Activated CD8-positive, alpha-beta memory T cell treated with anti-CD3 and anti-CD28 coated beads for 36 hours (primary cell): ENCODE measurements at regions not wholly inside any gene's neighbourhood (a gene's known extent, or its start where the extent isn't known, plus 50 kb on each side); places are given as distances from the start of the nearest gene placed in this dataset.
"Not testable (repeated sequence)": the region's sequence is repeated elsewhere in the genome, so short reads cannot be mapped to it uniquely, and the experiment has no call there.

Experiments used
- CTCF ChIA-PET: fragments of 350-600 bp; sonication (Branson Sonifier 250); formaldehyde crosslinking; loops from one replicate; lab custom pipeline; 2021; ENCODE audit warnings: antibody characterized with exemption; lab: Charles Lee
- POLR2A ChIA-PET: fragments of 350-600 bp; sonication (Branson Sonifier 250); formaldehyde crosslinking; loops from one replicate; lab custom pipeline; 2021; ENCODE audit warnings: antibody characterized with exemption; lab: Charles Lee

DNA sequence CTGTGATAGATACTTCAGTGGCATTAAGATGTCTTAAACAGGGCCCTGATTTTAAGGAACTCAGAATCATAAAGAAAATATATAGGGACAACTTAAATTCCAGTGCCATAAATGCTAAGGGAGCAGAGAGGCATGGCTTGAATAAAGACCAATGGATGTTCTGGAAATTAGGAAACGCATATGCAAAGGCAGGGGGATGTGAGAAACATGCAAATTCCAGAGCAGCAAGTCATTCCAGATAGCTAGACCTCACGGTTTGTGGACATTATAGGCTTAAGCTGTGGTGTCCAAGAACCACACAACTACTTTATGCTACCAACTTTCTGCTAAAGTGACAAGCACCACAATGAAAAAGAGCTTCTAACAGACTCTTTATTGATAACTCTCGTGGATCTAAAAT, 132.6 kb upstream of the ANK2 start:
- ChIA-PET CTCF (no interaction called here), POLR2A (no interaction called here)

DNA sequence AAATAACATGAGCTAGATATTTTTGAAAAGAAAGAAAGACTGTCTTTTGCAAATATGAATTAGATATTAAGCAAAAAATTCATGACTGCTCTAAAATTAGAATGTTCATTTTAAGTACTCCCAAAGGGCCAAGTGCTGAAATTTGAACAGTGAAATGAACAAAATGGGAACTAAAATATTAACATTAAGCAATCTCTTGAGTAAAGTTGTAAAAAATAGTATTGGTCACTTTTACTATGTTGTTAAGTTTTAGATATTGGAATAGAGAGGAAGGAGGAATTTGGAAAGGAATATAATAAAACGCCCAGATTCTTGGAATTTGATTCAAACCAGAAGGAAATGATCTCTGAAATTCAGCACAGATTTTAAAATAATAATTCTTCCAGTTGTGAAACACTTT, 125.9 kb upstream of the ANK2 start:
- ChIA-PET POLR2A (no interaction called here), CTCF (no interaction called here)

DNA sequence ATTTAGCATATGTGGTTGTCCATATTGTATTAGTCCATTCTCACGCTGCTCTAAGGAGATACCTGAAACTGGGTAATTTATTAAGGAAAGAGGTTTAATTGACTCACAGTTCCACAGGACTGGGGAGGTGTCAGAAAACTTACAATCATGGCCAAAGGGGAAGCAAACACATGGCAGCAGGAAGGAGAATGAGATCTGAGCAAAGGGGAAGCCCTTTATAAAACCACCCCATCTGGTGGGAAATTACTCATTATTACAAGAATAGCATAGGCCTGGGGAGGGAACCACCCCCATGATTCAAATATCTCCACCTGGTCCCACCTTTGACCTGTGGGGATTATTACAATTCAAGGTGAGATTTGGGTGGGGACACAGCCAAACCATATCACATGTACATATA, 122.6 kb upstream of the ANK2 start:
- ChIA-PET POLR2A (no interaction called here), CTCF (no interaction called here)

DNA sequence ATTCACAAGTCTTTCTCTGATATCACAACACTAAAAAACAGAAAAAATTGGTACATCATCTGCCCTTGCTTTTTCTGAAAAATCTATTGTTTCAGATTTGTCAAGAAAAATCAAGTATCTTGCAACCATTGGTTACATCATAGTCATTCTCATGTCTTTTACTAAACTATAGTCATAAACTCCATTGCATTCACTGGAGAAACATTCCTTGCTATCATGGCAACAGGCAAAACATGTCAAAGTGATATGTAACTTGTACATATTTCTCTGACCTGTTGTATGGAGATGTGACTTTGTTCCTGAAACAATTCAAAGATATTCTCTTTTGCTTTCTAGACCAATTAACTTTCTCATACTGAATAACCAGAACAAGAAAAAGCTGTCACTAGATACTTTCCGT, 121.9 kb upstream of the ANK2 start:
- CTCF ChIA-PET: no interaction called here
- POLR2A ChIA-PET: no interaction called here

DNA sequence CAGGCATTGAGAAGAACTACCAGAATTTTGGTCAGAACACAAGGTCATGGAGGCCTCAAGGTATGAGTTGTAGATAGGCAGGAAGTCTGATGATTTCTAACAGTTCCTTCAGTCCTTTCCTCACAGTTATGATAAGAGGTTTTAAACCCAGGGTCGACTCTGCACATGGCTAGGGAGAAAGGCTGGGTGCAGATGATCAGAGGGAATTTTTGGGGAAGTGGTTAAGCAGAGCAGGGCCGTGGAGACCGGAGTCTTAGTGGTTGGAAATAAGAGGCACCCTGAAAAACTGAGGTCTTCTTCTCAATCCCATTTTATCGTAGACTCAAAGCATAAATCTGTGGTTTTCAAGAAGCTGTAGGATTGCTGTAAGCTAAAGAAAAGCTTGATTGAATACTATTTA, 118.5 kb upstream of the ANK2 start:
- ChIA-PET CTCF (no interaction called here), POLR2A (no interaction called here)

DNA sequence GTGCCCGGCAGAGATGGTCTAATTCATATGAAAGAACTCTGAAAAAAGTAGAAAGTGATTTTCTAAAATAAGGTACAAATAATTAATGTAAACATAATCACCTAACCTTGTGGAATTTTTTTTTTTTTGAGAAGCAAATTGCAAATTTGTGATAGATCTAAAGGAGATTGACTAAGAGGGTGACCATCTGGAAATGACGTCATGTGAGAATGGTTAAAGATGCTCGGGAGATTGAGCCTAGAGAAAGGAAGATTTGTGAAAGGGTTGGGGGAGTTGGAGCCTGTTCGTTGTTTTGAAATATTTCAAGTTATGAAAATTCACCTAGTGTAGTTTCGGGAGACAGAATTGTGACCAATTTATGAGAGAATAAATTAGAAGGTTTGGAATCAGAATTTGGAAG, 115.7 kb upstream of the ANK2 start:
- CTCF ChIA-PET: no interaction called here
- POLR2A ChIA-PET: no interaction called here

DNA sequence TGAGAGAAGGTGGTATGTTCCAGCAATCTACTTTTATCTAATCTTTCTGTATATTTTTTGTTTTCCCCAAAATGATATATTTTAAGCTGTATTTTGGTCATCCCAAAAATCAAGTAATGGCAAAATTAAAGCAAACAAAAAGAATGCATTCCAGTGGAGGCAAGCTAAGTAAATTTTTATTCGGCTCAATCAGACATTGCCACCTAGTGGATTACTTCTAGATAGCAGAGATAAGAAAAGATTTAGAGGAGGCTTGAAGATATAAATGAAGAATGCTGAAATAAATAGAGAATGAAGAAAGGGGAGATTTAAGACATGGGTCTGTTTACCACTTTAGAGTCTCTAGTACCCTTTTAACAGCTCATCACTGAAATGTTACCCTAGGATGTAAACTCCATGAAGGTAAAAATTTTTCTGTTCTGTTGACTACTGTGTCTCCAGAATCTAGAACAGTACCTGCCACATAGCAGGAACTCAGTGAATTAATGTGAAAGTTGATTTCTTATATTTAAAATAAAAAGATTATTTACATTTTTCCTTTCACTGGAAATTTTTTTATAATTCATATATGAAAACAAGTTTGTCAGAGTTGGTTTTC, 110.9 kb upstream of the ANK2 start:
- POLR2A ChIA-PET: no interaction called here
- CTCF ChIA-PET: interaction anchor here (1.4 to 2.0 kb wide), 2 partner anchors 173 to 176 kb away, joined by 4 to 5 read pairs; no protein-coding TSS in a partner anchor

DNA sequence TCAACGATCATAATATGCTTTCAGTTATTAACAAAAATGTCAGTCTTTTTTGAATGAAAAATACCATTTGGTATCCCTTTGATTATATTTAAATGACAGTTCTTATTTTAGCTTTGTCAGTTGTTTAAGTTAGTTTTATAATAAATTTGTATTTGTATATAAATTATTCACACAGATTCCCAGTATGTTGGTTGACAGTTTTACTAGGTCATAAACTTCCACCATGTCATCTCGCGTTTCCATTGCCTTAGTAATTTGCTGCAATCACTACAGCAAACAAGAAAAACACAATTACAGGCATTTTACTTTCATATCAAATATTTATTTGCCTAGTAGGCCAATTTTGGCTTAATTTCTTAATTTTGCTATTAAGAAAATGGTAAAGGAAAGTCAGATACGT, 109.6 kb upstream of the ANK2 start:
- ChIA-PET POLR2A (no interaction called here), CTCF (no interaction called here)

DNA sequence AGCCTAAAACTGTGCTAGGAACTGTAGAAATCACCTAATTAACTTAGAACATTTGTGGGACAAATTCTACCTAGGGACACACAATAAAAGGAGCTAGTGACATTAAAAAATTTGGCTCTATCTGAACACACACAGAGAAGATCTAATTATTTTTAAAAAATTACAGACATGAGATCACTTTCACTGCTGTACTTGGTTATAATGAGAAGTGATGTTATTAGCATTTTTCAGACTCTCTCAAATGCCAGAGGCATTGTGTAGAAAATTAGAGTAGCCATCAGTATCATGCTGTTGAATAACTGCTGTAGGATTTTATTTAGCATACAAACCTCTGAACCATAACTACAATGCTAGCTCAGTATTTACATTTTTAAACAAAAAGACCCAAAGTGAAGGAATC, 109.1 kb upstream of the ANK2 start:
- POLR2A ChIA-PET: no interaction called here

DNA sequence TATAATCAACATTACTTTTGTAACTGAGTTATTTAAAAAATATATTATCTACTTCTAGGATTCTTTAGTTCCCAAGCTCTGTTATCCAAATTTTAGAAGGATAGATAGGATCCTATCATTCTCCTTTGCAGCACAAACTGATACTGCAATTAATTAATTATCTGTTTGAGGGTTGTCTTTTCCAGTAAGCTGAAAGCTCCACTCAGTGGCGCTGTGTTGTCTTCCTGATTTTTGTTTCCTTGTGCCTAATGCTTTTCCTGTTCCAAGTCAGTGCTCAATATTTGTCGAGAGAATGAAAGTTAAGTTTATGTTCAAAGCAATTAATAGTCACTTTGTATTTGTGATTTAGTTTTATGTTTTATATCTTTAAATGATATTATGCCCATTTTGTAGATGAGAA, 107.4 kb upstream of the ANK2 start:
- ChIA-PET POLR2A (no interaction called here), CTCF (interaction anchor here (1.0 kb wide), 1 partner anchor 9 kb away, joined by 3 read pairs; no protein-coding TSS in a partner anchor)

More for the DNA sequence above, 109.1 kb upstream of the ANK2 start:
- CTCF ChIA-PET: no interaction called here

DNA sequence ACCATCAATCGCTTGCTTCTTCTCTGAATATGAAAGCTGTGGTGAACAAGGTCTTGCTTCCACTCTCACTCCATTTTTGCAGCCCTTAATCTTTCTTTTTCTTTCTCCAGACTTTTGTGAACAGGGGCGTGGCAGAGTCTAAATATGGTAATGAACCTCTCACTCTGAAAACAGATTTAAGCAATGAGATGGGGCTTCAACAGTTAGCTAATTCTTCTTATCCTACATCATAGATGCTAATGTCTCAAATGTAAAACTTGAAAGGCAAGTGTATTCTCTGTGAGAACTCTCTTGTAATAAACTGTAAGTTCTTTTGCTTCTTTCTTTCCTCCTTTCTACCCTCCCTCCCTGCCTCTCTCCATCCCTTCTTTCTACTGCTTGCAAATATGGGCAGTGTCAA, 106.5 kb upstream of the ANK2 start:
- CTCF ChIA-PET: interaction anchor here (1.0 to 1.3 kb wide), 2 partner anchors 10 to 177 kb away, joined by 3 read pairs; no protein-coding TSS in a partner anchor

DNA sequence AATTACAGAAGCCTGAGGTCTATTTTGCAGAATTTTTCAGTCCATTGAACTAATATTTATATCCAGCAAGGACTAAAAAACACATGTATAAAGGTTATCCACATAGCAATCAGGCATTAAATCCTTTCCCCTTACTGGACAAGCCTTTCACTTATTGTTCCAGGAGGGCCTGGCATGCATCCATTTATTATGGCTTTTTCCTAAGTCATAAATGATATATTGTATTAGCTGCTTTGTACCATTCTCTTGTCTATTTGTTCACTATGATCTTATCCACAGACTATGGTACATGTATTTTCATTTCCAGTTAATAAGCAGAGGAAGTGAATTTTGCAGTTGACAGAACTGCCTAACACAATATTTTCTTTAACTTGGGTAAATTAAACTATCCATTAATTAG, 105.4 kb upstream of the ANK2 start:
- CTCF ChIA-PET: interaction anchor here (1.3 kb wide), 1 partner anchor 178 kb away, joined by 3 read pairs; no protein-coding TSS in a partner anchor
- POLR2A ChIA-PET: no interaction called here

More for the DNA sequence above, 106.5 kb upstream of the ANK2 start:
- POLR2A ChIA-PET: no interaction called here

DNA sequence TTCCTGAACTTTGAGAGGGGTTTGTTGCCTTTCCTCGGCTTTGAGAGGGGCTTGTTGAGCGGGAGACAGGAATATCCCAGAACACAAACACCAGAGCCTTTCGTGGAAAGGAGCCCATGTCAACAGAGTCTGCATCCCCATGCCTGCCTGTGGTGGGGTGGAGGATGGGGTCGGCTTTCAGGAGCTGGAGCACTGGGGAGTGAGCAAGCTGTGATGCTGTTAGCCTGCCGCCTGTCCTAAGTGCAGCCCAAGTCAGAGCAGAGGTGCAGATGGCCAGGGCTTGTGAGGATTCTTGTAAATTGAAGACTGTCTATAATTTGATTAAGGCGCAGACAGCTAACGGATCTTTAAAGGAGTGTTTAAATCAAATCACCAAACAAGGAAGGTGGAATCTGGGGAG, 103.3 kb upstream of the ANK2 start:
- ChIA-PET POLR2A (no interaction called here), CTCF (no interaction called here)

DNA sequence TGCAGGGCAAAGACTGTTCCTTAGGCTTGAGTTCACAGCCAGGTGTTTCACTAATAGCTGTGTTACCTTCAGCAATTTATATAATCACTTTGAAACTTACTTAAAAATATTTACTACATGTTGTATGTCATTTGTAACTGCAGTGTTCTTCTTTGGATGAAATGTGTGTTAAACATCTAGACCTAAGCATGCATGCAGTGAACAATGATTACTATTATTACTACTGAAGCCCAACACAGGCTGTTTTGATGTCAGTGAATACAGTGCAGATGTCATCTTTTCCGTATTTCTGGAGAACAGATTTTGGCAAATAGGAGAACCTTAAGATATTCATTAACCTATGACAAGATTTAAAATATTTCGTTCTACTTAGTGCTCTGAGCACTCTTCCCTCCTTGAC, 101.8 kb upstream of the ANK2 start:
- ChIA-PET CTCF (interaction anchor here (1.1 kb wide), 1 partner anchor 11 kb away, joined by 3 read pairs; no protein-coding TSS in a partner anchor), POLR2A (no interaction called here)

DNA sequence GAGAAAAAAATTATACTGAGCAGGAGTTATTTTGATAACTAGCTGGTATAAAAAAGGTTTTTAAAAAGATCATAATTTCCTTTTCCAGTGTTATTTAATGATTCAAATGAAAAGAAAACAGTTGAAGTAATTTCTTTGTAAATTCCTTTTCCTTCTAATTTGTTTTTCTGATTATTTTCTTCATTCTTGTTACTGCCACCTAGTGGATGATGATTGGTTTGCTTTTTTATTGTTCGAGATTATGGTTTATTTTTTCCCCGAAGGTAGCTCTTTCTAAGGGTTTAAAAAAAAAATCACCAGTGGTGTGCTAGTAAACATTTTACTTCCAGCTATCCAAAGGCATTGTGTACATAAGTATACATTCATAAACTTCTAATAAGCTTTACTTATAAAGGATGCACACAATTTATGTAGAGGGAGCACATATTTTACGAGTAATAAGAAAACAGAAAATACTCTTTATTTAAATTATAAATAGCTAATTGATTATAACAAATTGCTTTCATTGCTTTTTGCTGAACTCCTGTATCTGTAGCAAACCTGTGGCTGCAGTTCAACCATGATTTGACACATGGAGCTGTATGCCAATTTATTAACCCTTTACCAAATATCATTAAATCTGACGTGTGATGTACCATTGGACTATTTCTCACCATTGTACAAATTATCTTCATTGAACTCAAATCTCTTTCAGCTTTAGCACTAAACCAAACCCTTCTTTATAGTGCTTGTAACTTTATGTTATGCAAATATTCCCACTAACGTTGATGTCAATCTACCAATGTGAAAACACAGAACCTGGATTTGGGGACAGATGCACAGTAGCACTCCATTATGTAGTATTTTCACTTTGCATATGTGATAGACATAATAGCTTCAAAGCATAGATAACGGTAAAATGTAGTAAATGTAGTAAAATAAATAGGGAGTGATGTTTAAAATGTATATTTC, 97.8 kb upstream of the ANK2 start:
- CTCF ChIA-PET: interaction anchor here (0.8 kb wide), 1 partner anchor 17 kb away, joined by 5 read pairs; no protein-coding TSS in a partner anchor
- POLR2A ChIA-PET: no interaction called here

DNA sequence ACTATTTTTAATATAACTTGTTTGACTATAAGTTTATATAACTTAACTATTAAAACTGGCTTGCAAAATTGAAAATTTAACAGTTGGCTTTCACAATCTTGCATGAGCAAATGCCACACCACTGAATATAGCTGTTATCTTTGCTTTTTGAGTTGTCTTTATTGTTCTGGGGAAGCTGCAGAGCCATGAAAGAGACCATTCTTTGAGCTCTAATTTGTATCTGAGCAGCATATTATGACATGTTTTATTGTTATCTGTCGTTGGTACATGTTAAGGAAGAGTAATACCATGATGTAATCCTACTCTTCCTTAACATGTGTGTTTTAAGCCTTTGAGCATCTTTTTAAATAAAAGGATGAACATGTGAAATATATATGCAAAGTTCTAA, 97.1 kb upstream of the ANK2 start:
- ChIA-PET CTCF (interaction anchor here (0.6 kb wide), 1 partner anchor 186 kb away, joined by 3 read pairs; no protein-coding TSS in a partner anchor), POLR2A (no interaction called here)

DNA sequence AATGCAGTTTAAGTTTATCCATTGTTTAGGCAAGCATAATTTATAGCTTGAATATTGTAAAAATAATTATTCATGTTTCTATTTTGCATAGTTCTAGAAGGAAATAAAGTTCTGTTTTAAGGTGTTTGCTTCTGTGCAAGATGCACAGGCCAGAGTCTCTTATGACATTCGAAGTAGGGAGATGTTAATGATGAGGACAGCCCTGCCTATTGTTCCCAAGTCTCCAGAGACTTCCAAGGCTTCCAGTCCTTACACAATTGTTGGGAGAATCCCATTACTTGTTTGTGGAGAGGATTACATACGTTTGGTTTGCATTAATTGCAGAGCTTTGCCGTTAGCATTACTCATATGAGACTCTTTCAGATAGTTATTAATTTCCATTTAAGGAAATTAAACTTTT, 96.2 kb upstream of the ANK2 start:
- POLR2A ChIA-PET: no interaction called here
- CTCF ChIA-PET: no interaction called here

DNA sequence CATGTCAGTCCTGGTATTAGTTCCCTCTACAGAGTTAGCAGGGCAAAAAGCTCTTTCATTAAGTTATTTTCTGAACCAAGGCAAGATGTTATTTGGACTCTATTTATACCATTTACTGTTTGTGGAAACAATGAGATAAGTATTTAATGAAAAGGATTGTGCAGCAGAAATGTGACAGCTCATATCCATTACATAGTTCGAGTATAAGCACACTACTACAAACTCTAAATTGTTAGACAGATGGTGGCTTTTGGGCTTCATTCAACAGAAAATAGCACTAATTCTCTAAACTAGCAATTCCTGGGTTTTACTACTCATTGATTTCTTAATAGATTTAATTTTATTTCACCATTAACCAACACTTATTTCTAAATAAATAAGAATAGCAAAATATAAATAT, 95.2 kb upstream of the ANK2 start:
- ChIA-PET POLR2A (no interaction called here), CTCF (no interaction called here)

DNA sequence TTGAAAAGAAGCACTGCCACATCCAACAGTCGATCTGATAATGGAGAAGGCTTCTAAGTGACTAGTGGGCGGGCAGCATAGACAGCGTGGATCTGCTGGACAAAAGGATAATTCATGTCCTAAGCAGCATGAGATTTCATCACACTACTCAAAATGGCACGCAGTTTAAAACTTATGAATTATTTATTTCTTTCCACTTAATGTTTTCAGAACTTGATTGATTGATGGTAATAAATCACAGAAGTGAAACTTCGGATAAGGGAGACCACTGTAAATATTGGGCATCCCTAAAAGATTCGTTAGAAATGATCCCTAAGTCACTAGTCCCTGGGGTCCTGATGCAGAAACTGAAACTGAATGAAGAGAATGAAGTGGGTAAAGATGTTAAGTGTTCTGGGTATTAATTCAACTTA, 93.0 kb upstream of the ANK2 start:
- ChIA-PET CTCF (no interaction called here), POLR2A (no interaction called here)

DNA sequence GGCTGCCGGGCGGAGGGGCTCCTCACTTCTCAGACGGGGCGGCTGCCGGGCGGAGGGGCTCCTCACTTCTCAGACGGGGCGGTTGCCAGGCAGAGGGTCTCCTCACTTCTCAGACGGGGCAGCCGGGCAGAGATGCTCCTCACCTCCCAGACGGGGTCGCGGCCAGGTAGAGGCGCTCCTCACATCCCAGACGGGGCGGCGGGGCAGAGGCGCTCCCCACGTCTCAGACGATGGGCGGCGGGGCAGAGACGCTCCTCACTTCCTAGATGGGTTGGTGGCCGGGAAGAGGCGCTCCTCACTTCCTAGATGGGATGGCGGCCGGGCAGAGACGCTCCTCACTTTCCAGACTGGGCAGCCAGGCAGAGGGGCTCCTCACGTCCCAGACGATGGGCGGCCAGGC, 91.7 kb upstream of the ANK2 start:
- POLR2A ChIA-PET: not testable (repeated sequence)

More for the DNA sequence above, 91.7 kb upstream of the ANK2 start:
- CTCF ChIA-PET: not testable (repeated sequence)
